K562 (cell line): ENCODE measurements at regions not wholly inside any gene's neighbourhood (a gene's known extent, or its start where the extent isn't known, plus 50 kb on each side); places are given as distances from the start of the nearest gene placed in this dataset.

Experiments used
- ATAC-seq: fragments of 200-7000 bp; cut with Tn5 transposase; 3 replicates; pipeline ENCODE4 v1.9.1; 2020; ENCODE audit warnings: moderate library complexity
- BruUV-seq: library from RNA; stranded (reverse); fragments of 400-500 nt; replicated peaks from 2 replicates; lab custom pipeline; 2021; lab: Mats Ljungman, UMichigan
- CTCF ChIA-PET: fragments of 300-600 bp; formaldehyde crosslinking; extraction: SDS; loops from one replicate; lab custom pipeline; 2021; ENCODE audit warnings: low intra/inter-chr PET ratio; lab: Yijun Ruan, JAX
- POLR2A ChIA-PET: fragments of 300-600, 350-650 bp; sonication (Branson Sonifier 250); formaldehyde crosslinking; extraction: SDS; loops from one replicate; lab custom pipeline; 2021; ENCODE audit warnings: antibody characterized with exemption, inconsistent platforms; lab: Yijun Ruan, JAX
- DNase-seq, 4 experiments: peaks; one replicate each; pipeline versions ENCODE4 v3.0.0 to v3.0.0-alpha.2; 2011 to 2018; ENCODE audit warnings: low spot score in 3 of 4, mixed read lengths in 3 of 4; ENCODE audit errors: extremely low read depth in 1 of 4
- FAIRE-seq: peaks from 2 replicates; lab custom pipeline; 2011; peaks lifted over from hg19 to GRCh38; lab: Jason Lieb, UNC
- H2AFZ ChIP-seq: 2 replicates; pipeline ENCODE4 v1.6.0; 2011; ENCODE audit warnings: low read depth, low read length, control low read depth, inconsistent platforms
- H3K27ac ChIP-seq: fragments of 200-600 bp; 3 replicates; pipeline ENCODE4 v1.8.0; 2011; ENCODE audit warnings: low read depth, mild to moderate bottlenecking, control low read depth, inconsistent platforms, low read length, moderate library complexity, mixed read lengths; ENCODE audit errors: extremely low read depth
- H3K27me3 ChIP-seq, 2 experiments: fragments of 300-600 bp in 1 of 2; 2 replicates in 1 of 2; 3 replicates in 1 of 2; pipeline versions ENCODE4 v1.6.0 to v1.8.0; 2011; ENCODE audit warnings: inconsistent platforms in 2 of 2, low read length in 2 of 2, mild to moderate bottlenecking in 1 of 2, mixed read lengths in 1 of 2, moderate library complexity in 1 of 2; ENCODE audit not compliant: control insufficient read depth in 2 of 2, insufficient read depth in 2 of 2
- H3K36me3 ChIP-seq: fragments of 300-600 bp; 3 replicates; pipeline ENCODE4 v1.8.0; 2011; ENCODE audit warnings: mild to moderate bottlenecking, low read length, inconsistent platforms; ENCODE audit not compliant: control insufficient read depth, insufficient read depth
- H3K4me1 ChIP-seq, 2 experiments: fragments of 200-600 bp in 1 of 2; replicated peaks in 1 of 2; 2 replicates in 1 of 2; 3 replicates in 1 of 2; pipeline versions ENCODE4 v1.5.1 to v1.8.0; 2011; ENCODE audit warnings: inconsistent platforms in 2 of 2, low read length in 2 of 2, mild to moderate bottlenecking in 1 of 2, mixed read lengths in 1 of 2, moderate library complexity in 1 of 2; ENCODE audit not compliant: control insufficient read depth in 2 of 2, insufficient read depth in 2 of 2
- H3K4me2 ChIP-seq: 2 replicates; pipeline ENCODE4 v1.6.1; 2011; ENCODE audit warnings: low read length, control low read depth, inconsistent platforms, mixed read lengths; ENCODE audit not compliant: insufficient read depth
- H3K4me3 ChIP-seq: fragments of 200-600 bp; sonication (generic), shearing (Covaris generic); 2 replicates; pipeline ENCODE4 v1.5.1; 2016; ENCODE audit warnings: control low read depth, inconsistent platforms
- H3K79me2 ChIP-seq: fragments of 200-600 bp; 3 replicates; pipeline ENCODE4 v1.8.0; 2011; ENCODE audit warnings: low read length, inconsistent platforms; ENCODE audit not compliant: control insufficient read depth, insufficient read depth
- H3K9ac ChIP-seq, 2 experiments: 2 replicates each; pipeline versions ENCODE4 v1.6.0 to v1.6.1; 2011; ENCODE audit warnings: low read depth in 2 of 2, low read length in 2 of 2, control low read depth in 1 of 2, inconsistent platforms in 1 of 2, mild to moderate bottlenecking in 1 of 2, mixed read lengths in 1 of 2; ENCODE audit not compliant: insufficient read depth in 1 of 2
- H3K9me1 ChIP-seq: one replicate; pipeline ENCODE4 v1.6.0; 2011; ENCODE audit warnings: inconsistent platforms, mild to moderate bottlenecking, low read length, moderate library complexity; ENCODE audit not compliant: control insufficient read depth, insufficient read depth
- H3K9me3 ChIP-seq: replicated peaks from 2 replicates; pipeline ENCODE4 v1.5.1; 2011; ENCODE audit warnings: low read depth, low read length, inconsistent platforms; ENCODE audit not compliant: control insufficient read depth, insufficient read depth
- H4K20me1 ChIP-seq: replicated peaks from 2 replicates; pipeline ENCODE4 v1.6.1; 2011; ENCODE audit warnings: low read length, inconsistent platforms, mixed read lengths; ENCODE audit not compliant: control insufficient read depth, insufficient read depth
- ADNP ChIP-seq: fragments of 200-800 bp; sonication (Bioruptor generic); IDR thresholded peaks from 2 replicates; pipeline ENCODE4 v1.6.1; 2016; ENCODE audit warnings: missing genetic modification characterization, missing compliant biosample characterization
- CREB1 ChIP-seq, 2 experiments: sonication (generic) in 1 of 2; formaldehyde crosslinking in 1 of 2; IDR thresholded peaks; 2 replicates each; pipeline versions ENCODE4 v1.6.1 to v1.8.0; 2012 to 2022; ENCODE audit warnings: inconsistent platforms in 1 of 2, mild to moderate bottlenecking in 1 of 2, missing genetic modification reagents in 1 of 2, moderate library complexity in 1 of 2
- ELF1 ChIP-seq: fragments of 200-800 bp; sonication (Bioruptor generic); IDR thresholded peaks from 2 replicates; pipeline ENCODE4 v1.6.1; 2016; ENCODE audit warnings: missing genetic modification characterization, missing compliant biosample characterization
- FOSL1 ChIP-seq: fragments of 200-800 bp; sonication (Bioruptor generic); conservative IDR thresholded peaks from 2 replicates; pipeline ENCODE4 v1.6.1; 2016; ENCODE audit warnings: missing genetic modification characterization, missing compliant biosample characterization
- ILK ChIP-seq: fragments of 450-650 bp; IDR thresholded peaks from 2 replicates; pipeline ENCODE4 v1.6.1; 2016; ENCODE audit warnings: missing genetic modification characterization, low read depth, mild to moderate bottlenecking, missing compliant biosample characterization, moderate library complexity, borderline replicate concordance
- LEF1 ChIP-seq: fragments of 450-650 bp; IDR thresholded peaks from 2 replicates; pipeline ENCODE4 v1.6.1; 2016; ENCODE audit warnings: mild to moderate bottlenecking
- MYC ChIP-seq, 2 experiments: fragments of 250-450 bp in 1 of 2; sonication (Bioruptor Pico) in 1 of 2; IDR thresholded peaks; 2 replicates each; pipeline versions ENCODE4 v1.5.1 to v1.6.1; 2012 to 2021; ENCODE audit warnings: low read depth in 2 of 2, borderline replicate concordance in 1 of 2, improper control_type of control experiment in 1 of 2, low read length in 1 of 2, mild to moderate bottlenecking in 1 of 2, moderate library complexity in 1 of 2
- MYNN ChIP-seq, 2 experiments: sonication (generic); formaldehyde crosslinking in 1 of 2; IDR thresholded peaks; 2 replicates each; pipeline versions ENCODE4 v1.5.0 to v1.6.1; 2016 to 2020; ENCODE audit warnings: antibody characterized with exemption in 1 of 2, missing genetic modification reagents in 1 of 2
- NR3C1 ChIP-seq: sonication (generic); formaldehyde crosslinking; IDR thresholded peaks from 2 replicates; pipeline ENCODE4 v1.8.1; 2022; ENCODE audit warnings: missing genetic modification reagents
- SNIP1 ChIP-seq: fragments of 450-650 bp; IDR thresholded peaks from 2 replicates; pipeline ENCODE4 v1.7.1; 2017; ENCODE audit warnings: low read depth, mild to moderate bottlenecking
- ZNF324 ChIP-seq: fragments of 250-450 bp; sonication (Bioruptor Pico); IDR thresholded peaks from 2 replicates; pipeline ENCODE4 v1.4.0; 2020; ENCODE audit warnings: mild to moderate bottlenecking
- ZNF436 ChIP-seq: fragments of 250-450, 450-650 bp; sonication (Bioruptor Pico); formaldehyde crosslinking; IDR thresholded peaks from 2 replicates; pipeline ENCODE4 v1.7.0; 2020; ENCODE audit warnings: mild to moderate bottlenecking
- ZNF561 ChIP-seq: fragments of 450-650 bp; formaldehyde crosslinking; conservative IDR thresholded peaks from 2 replicates; pipeline ENCODE4 v1.4.0; 2020; ENCODE audit warnings: mild to moderate bottlenecking, moderate library complexity
- WGBS: fragments of 100-300 bp; shearing (Covaris generic); methylation state at CpG from one replicate; pipeline ENCODE4 v1.1.6; 2016; ENCODE audit warnings: low coverage, mixed read lengths; ENCODE audit not compliant: insufficient coverage; ENCODE audit errors: missing lambda C conversion rate; 5-methylcytosine and 5-hydroxymethylcytosine counted together
- in situ Hi-C: fragments of 300-500 bp; cut with MboI; formaldehyde crosslinking; loops from 4 replicates; pipeline ENCODE4 v1.15.0; 2018; ENCODE audit warnings: inconsistent platforms, mixed read lengths
- intact Hi-C: fragments of 100-400 bp; cut with micrococcal nuclease; formaldehyde crosslinking; loops from 2 replicates; pipeline ENCODE4 v1.14.2; 2022
- TF ChIP-seq, protein P1 (sequence below): sonication (generic); formaldehyde crosslinking; IDR thresholded peaks from 2 replicates; pipeline ENCODE4 v1.5.0; 2020; ENCODE audit warnings: missing genetic modification reagents
- TF ChIP-seq, protein P2 (sequence below), 3 experiments: IDR thresholded peaks in 2 of 3; conservative IDR thresholded peaks in 1 of 3; 2 replicates each; pipeline ENCODE4 v1.5.1; 2011 to 2012; ENCODE audit warnings: low read length in 3 of 3, mild to moderate bottlenecking in 3 of 3, control low read depth in 2 of 3, improper control_type of control experiment in 1 of 3, inconsistent platforms in 1 of 3, low read depth in 1 of 3, mixed read lengths in 1 of 3, moderate library complexity in 1 of 3; ENCODE audit not compliant: insufficient read depth in 2 of 3
- TF ChIP-seq, protein P3 (sequence below): fragments of 250-450 bp; sonication (Bioruptor Pico); IDR thresholded peaks from 2 replicates; pipeline ENCODE4 v1.5.0; 2021; ENCODE audit warnings: mild to moderate bottlenecking, borderline replicate concordance
- TF ChIP-seq, protein P4 (sequence below): fragments of 450-650 bp; IDR thresholded peaks from 2 replicates; pipeline ENCODE4 v1.6.1; 2016; ENCODE audit warnings: low read depth, mild to moderate bottlenecking, moderate library complexity

DNA sequence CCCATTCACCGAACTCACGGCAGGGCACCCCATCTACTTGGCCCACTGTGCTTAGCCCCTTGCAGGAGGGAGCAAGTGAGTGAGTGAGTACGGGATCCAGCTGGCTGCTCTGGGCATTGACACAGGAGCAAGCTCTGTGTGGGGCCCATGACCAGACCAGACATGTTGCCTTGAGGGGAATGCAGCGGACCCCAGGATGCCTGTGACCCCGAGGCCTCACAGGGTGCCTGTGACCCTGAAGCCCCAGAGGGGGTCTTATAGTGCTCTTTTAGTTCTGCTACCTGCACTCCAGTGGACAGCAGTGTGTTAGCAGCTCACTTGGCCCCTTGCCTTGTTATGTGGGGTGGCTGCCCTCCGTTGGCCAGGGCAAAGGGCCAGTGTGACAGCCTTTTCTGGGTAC, 255.8 kb downstream of the ETNK1 start:
- in situ Hi-C loops, result no loop called here
- CTCF ChIA-PET, result no interaction called here
- 6% methylated on average over 6 of the region's 6 CpGs for WGBS
- no peak overlapping the region for H3K27ac ChIP-seq
- H4K20me1 ChIP-seq, result no peaks in the 10 kb centered on the region
- no peaks in the 10 kb centered on the region; a peak in 1 of 5 replicates for H3K27me3 ChIP-seq
- no peaks in the 10 kb centered on the region for H3K79me2 ChIP-seq
- no peaks in the 10 kb centered on the region; a peak in 1 of 5 replicates for H3K4me1 ChIP-seq
- no TSS peak for BruUV-seq
- no peak overlapping the region for H3K4me3 ChIP-seq
- H3K36me3 ChIP-seq, result no peaks in the 10 kb centered on the region
- H3K9ac ChIP-seq, result no peak overlapping the region
- DNase-seq (no peak), FAIRE-seq (no peak), ATAC-seq (no peak)
- intact Hi-C loops, result no loop called here
- no peak overlapping the region for H3K4me2 ChIP-seq
- no peaks in the 10 kb centered on the region for H3K9me3 ChIP-seq
- POLR2A ChIA-PET, result interaction anchor here (0.6 to 0.7 kb wide), 2 partner anchors 11 to 17 kb away, joined by 3 read pairs; no protein-coding TSS in a partner anchor
- no peak for TF ChIP-seq ILK
- TF ChIP-seq, protein P1, sequence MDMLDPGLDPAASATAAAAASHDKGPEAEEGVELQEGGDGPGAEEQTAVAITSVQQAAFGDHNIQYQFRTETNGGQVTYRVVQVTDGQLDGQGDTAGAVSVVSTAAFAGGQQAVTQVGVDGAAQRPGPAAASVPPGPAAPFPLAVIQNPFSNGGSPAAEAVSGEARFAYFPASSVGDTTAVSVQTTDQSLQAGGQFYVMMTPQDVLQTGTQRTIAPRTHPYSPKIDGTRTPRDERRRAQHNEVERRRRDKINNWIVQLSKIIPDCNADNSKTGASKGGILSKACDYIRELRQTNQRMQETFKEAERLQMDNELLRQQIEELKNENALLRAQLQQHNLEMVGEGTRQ, result no peak
- no peak for TF ChIP-seq SNIP1
- TF ChIP-seq NR3C1 (CRISPR knock-in tag), result no peak
- TF ChIP-seq ELF1, result no peak
- no peak for TF ChIP-seq CREB1 (IDR thresholded peaks at IDR 0.05)
- TF ChIP-seq CREB1 (CRISPR knock-in tag; IDR thresholded peaks at IDR 0.05), result no peak
- TF ChIP-seq ZNF436 (CRISPR knock-in tag), result no peak
- no peak for TF ChIP-seq ZNF561 (CRISPR knock-in tag)
- no peak for TF ChIP-seq ADNP
- TF ChIP-seq, protein P2, sequence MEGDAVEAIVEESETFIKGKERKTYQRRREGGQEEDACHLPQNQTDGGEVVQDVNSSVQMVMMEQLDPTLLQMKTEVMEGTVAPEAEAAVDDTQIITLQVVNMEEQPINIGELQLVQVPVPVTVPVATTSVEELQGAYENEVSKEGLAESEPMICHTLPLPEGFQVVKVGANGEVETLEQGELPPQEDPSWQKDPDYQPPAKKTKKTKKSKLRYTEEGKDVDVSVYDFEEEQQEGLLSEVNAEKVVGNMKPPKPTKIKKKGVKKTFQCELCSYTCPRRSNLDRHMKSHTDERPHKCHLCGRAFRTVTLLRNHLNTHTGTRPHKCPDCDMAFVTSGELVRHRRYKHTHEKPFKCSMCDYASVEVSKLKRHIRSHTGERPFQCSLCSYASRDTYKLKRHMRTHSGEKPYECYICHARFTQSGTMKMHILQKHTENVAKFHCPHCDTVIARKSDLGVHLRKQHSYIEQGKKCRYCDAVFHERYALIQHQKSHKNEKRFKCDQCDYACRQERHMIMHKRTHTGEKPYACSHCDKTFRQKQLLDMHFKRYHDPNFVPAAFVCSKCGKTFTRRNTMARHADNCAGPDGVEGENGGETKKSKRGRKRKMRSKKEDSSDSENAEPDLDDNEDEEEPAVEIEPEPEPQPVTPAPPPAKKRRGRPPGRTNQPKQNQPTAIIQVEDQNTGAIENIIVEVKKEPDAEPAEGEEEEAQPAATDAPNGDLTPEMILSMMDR (IDR thresholded peaks at IDR 0.05 in 2 of 3, conservative IDR thresholded peaks at IDR 0.05 in 1 of 3; ENCODE audit: insufficient read depth in 2 of 3, low read depth in 1 of 3, low read length in 3 of 3), result no peak
- TF ChIP-seq MYNN (IDR thresholded peaks at IDR 0.05), result no peak
- no peak for TF ChIP-seq MYNN (CRISPR knock-in tag; IDR thresholded peaks at IDR 0.05)
- no peak for TF ChIP-seq FOSL1 (tag)
- no peak for TF ChIP-seq ZNF324 (CRISPR knock-in tag)
- no peak for TF ChIP-seq MYC (IDR thresholded peaks at IDR 0.05; ENCODE audit: low read depth, low read length)
- TF ChIP-seq MYC (CRISPR knock-in tag; IDR thresholded peaks at IDR 0.05; ENCODE audit: borderline replicate concordance, low read depth), result no peak
- TF ChIP-seq LEF1, result no peak
- TF ChIP-seq, protein P3, sequence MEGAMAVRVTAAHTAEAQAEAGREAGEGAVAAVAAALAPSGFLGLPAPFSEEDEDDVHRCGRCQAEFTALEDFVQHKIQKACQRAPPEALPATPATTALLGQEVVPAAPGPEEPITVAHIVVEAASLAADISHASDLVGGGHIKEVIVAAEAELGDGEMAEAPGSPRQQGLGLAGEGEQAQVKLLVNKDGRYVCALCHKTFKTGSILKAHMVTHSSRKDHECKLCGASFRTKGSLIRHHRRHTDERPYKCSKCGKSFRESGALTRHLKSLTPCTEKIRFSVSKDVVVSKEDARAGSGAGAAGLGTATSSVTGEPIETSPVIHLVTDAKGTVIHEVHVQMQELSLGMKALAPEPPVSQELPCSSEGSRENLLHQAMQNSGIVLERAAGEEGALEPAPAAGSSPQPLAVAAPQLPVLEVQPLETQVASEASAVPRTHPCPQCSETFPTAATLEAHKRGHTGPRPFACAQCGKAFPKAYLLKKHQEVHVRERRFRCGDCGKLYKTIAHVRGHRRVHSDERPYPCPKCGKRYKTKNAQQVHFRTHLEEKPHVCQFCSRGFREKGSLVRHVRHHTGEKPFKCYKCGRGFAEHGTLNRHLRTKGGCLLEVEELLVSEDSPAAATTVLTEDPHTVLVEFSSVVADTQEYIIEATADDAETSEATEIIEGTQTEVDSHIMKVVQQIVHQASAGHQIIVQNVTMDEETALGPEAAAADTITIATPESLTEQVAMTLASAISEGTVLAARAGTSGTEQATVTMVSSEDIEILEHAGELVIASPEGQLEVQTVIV, result no peak
- TF ChIP-seq, protein P4, sequence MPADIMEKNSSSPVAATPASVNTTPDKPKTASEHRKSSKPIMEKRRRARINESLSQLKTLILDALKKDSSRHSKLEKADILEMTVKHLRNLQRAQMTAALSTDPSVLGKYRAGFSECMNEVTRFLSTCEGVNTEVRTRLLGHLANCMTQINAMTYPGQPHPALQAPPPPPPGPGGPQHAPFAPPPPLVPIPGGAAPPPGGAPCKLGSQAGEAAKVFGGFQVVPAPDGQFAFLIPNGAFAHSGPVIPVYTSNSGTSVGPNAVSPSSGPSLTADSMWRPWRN, result no peak
- H2AFZ ChIP-seq, result no peak overlapping the region
- no peaks in the 10 kb centered on the region for H3K9me1 ChIP-seq
